ENCODE measurements at regions not wholly inside any gene's neighbourhood (a gene's known extent, or its start where the extent isn't known, plus 50 kb on each side); places are given as distances from the start of the nearest gene placed in this dataset.
"Not testable (repeated sequence)": the region's sequence is repeated elsewhere in the genome, so short reads cannot be mapped to it uniquely, and the experiment has no call there.

DNA sequence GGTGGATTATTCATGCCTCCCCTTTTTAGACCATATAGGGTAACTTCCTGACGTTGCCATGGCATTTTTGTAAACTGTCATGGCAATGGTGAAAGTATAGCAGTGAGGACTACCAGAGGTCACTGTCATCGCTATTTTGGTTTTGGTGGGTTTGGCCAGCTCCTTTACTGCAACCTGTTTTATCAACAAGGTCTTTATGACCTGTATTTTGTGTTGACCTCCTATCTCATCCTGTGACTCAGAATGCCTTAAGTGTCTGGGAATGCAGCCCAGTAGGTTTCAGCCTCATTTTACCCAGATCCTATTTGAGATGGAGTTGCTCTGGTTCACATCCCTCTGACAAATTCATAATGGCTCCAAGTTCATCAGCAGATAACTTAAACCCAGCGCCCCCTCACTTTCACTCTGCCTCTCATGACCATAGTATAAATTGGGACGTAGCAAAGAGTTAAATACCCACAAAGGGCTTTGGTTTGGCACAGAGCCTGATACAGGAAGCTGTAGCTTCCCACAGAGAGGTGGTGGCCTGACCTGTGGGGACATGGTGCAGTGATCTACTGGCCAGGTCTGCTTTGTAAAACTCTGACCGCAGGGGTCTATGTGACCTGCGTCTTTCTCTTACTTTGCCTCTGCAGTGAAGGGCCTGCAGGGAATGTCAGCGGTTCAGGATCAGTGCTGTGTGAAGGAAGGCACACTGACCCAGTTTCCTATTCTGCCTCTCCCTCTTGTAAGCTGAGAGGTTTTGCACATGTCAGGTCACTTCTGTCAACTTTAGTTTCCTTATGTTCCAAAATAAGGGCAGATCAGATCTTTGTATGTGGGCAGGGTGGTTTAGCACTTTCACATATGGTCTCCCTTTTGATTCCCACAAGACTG, 78.1 kb upstream of the ZNF644 start:
- no peak for DNase-seq (ENCODE audit: extremely low read depth in 1 of 2, low read depth in 1 of 2)

DNA sequence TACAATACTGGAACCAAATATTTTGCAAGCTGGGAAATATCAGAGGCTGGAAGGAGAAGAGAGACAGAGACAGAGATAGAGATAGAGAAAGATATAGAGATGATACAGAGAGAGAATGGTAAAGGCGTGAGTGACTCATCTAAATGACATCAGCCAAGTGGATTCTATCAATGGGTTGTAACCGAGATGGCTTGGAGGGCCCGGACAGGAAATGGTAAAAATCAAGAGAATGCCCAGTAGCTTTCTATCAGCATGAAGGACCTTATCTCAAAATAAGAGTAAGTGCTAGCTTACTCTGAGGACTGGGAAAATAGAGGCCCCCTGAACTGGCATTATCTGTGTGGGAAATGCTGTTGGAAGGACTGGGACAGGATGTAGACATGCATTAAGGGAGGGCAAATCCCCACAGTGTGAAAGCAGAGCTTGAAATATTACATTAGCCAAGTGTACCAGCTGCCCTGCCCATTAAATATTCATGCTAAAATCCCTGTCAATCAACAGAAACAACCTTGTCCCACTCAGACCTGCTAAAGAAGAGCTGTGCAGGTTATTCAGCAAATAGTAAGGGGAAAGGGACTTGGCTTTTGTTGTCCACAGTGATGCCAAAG, 76.6 kb upstream of the ZNF644 start:
- DNase-seq (ENCODE audit: extremely low read depth in 1 of 2, low read depth in 1 of 2) = no peak

DNA sequence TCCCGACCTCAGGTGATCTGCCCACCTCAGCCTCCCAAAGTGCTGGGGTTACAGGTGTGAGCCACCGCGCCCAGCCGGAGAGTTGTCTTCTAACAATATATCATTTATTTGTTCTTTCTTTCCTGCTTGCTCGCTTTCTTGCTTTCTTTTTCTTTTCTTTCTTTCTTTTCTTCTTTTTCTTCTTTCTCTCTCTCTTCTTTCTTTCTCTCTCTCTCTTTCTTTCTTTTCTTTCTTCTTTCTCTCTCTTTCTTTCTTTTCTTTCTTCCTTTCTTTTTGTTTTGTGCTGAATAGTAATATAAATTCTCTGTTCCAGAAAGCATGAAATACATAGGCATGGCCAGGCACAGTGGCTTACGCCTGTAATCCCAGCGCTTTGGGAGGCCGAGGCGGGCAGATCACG, 73.5 kb upstream of the ZNF644 start:
- not testable (repeated sequence) for DNase-seq (ENCODE audit: extremely low read depth in 1 of 2, low read depth in 1 of 2)

DNA sequence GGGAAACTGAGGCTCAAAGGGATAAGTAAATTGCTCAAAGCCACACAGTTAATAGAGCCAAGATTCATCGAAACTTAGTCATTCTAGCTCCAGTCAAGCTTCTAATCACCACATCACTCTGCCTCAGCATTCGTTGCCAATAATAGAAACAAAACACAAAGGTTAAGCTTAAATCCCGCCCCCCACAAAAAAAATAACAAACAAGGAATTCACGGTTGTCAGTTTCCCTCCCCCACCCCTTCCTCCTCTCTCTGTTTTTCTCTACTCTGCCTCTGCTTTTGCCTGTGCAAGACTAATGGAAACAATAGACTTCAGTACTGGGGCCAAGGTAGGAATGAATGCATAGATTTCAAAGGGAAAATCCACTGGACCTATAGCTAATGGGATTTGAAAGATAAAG, 70.7 kb upstream of the ZNF644 start:
- no peak for DNase-seq (ENCODE audit: extremely low read depth in 1 of 2, low read depth in 1 of 2)

DNA sequence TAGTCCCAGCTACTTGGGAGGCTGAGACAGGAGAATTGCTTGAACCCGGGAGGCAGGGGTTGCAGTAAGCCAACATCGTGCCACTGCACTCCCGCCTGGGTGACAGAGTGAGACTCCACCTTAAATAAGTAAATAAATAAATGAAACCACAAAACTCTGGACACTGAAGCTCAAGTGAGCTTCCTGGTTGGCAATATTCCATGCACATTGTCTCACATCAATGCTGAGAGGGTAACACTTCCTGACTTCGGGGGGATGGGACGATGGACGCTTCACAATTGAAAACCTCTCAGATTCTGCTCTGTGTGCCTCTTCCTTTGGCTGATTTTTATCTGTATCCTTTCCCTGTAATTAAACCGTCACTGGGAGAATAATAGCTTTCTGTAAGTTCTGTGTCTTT, 70.0 kb upstream of the ZNF644 start:
- no peak for DNase-seq (ENCODE audit: extremely low read depth in 1 of 2, low read depth in 1 of 2)

DNA sequence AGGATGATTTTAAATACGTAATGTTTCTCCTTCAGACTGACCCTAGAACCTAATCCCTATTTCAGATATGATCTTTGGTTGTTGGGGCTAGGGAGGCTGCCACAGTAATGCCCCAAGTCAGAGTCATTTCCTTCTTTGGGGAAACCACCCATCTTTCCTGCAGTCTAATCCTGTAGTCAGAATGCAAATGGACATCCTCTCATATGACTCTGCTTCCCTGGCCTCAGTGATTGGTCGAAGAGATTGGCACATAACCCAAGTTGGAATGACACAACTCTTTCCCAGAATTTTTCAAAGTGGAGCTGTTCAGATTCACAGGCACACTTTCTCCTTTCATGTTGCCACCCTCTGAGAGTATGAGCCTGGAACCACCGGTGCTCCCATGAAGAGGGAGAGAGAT, 58.8 kb upstream of the ZNF644 start:
- no peak for DNase-seq (ENCODE audit: extremely low read depth in 1 of 2, low read depth in 1 of 2)

DNA sequence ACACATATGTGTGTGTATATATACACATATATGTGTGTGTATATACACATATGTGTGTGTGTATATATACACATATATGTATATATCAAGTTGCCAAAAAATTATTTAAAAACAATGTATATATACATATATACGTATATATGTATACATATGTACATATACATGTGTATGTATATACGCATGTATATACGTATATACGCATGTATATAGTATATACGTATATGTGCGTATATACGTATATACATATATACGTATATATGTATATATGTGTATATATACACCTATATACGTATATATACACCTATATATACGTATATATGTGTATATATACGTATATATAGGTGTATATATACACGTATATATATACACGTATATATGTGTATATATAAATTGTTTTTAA, 57.0 kb upstream of the ZNF644 start:
- no peak for DNase-seq (ENCODE audit: extremely low read depth in 1 of 2, low read depth in 1 of 2)

DNA sequence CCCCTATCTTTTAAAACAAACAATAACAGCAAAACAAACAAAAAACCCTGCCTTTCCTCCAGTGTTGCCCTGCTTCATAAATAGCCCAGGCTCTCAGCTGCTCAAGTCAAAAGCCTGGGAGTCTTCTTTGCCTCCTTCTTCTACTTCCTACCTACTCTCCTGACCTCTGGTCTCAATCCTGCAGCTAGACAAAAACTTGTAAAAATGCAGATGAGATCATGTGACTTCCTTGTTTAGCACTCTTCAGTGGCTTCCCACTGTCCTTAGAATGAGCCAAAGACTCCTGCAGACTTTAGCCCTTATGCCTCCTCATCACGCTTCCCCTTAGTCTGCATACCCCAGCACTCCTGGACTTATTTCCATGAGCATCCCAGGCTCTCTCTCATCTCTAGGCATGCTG, 55.0 kb upstream of the ZNF644 start:
- no peak for DNase-seq (ENCODE audit: extremely low read depth in 1 of 2, low read depth in 1 of 2)

DNA sequence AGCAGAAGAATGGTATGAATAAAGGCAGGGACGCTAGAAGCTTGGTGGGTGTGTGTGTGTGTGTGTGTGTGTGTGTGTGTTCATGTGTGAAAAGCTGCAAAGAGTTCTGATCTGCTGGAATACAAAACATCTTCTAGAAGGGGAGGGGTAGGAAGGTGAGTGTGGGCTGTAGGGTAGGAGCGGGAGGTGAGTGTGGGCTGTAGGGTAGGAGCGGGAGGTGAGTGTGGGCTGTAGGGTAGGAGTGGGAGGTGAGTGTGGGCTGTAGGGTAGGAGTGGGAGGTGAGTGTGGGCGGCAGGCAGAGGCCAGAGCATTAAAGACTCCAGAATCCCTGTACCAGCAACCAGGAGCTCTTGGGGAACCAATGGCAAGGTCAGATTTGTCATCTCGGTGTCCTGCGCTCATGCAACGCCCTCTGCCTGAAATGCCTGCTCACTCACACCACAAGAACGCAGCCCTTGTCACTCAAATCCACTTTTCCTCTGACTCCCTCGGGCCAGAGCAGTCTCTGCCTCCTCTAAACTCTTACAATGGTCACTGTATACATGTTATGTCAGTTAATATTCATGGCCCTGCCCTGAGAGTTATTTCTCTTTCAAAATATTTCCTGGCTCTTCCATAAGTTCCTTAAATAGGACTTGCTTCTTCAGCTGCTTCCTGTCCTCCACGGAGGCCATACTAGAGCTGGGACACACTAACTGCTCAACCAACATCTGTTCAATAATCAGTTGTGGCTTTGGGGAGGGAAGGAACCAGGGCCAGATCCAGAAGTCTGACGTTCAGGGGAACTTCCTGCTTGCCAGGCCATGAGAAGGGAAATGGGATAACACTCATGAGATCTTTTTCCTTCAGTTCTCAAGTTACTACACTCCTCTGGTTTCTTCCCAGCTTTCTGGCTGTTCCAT, 53.6 kb upstream of the ZNF644 start:
- DNase-seq (ENCODE audit: extremely low read depth in 1 of 2, low read depth in 1 of 2) = no peak

DNA sequence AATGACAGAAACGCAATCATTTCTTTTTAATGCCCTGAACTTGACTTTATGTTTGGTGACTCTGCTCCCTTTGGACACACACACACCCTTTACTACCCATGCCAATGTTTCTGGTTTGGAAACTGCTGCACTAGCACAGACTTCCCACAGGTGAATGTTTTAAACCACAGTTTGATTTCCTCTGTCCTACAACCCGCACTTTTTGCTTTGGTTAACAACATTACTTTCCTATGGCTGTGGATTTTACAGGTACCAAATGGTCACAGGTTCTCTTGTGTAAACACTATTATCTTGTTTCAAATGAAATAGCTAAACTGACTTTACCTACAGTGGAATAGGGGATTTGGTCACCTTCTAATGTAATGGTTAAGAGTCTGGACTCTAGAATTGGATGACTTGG, 51.5 kb upstream of the ZNF644 start:
- DNase-seq (ENCODE audit: extremely low read depth in 1 of 2, low read depth in 1 of 2) = no peak

DNA sequence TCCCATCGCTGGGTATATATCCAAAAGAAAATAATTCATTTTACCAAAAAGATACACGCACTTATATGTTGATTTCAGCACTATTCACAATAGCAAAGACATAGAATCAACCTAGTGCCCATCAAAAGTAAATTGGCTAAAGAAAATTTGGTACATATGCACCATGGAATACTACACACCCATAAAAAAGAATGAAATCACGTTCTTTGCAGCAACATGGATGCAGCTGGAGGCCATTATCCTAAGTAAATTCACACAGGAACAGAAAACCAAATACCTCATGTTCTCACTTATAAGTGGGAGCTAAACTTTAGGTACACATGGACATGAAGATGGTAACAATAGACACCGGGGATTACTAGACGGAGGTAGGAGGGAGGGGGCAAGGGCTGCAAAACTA, 50.0 kb upstream of the ZNF644 start:
- DNase-seq (ENCODE audit: extremely low read depth in 1 of 2, low read depth in 1 of 2) = no peak

Data from activated CD8-positive, alpha-beta memory T cell treated with anti-CD3 and anti-CD28 coated beads for 1 hour (primary cell).